HG03442 (cell line): ENCODE measurements at regions not wholly inside any gene's neighbourhood (a gene's known extent, or its start where the extent isn't known, plus 50 kb on each side); places are given as distances from the start of the nearest gene placed in this dataset.
A peak's percentile ranks its signal among the peaks of the same experiment; 100 is the strongest.
"Not testable (repeated sequence)": the region's sequence is repeated elsewhere in the genome, so short reads cannot be mapped to it uniquely, and the experiment has no call there.

Experiments used
- ATAC-seq: cut with Tn5 transposase; IDR thresholded peaks from one replicate; pipeline ENCODE4 v1.9.1; 2021; ENCODE audit warnings: mild to moderate bottlenecking, moderate library complexity; ENCODE audit not compliant: unreplicated experiment

- peak; percentile 72 for ATAC-seq
These were observed 57.5 kb upstream of the PLPPR5 start for GRCh38 chr1:99062192-99062591.

- ATAC-seq, result no peak
These were observed 64.5 kb upstream of the PLPPR5 start for GRCh38 chr1:99069146-99069545.

GRCh38 chr1:99078529-99078928 lies 73.9 kb upstream of the PLPPR5 start:
- not testable (repeated sequence) for ATAC-seq

GRCh38 chr1:99082366-99082765 lies 77.7 kb upstream of the PLPPR5 start:
- no peak for ATAC-seq

- ATAC-seq, result no peak
These were observed 78.7 kb upstream of the PLPPR5 start for GRCh38 chr1:99083338-99083737.

GRCh38 chr1:99084562-99084961 lies 79.9 kb upstream of the PLPPR5 start:
- ATAC-seq, result peak; percentile 56

- ATAC-seq, result no peak
These were observed 81.4 kb upstream of the PLPPR5 start for GRCh38 chr1:99086057-99086456.

GRCh38 chr1:99098589-99098988 lies 93.9 kb upstream of the PLPPR5 start:
- no peak for ATAC-seq

GRCh38 chr1:99106274-99106673 lies 101.6 kb upstream of the PLPPR5 start:
- ATAC-seq, result no peak

- no peak for ATAC-seq
These were observed 103.0 kb upstream of the PLPPR5 start for GRCh38 chr1:99107680-99108079.

- no peak for ATAC-seq
These were observed 105.7 kb upstream of the PLPPR5 start for GRCh38 chr1:99110140-99111041.

GRCh38 chr1:99115231-99115630 lies 110.6 kb upstream of the PLPPR5 start:
- no peak for ATAC-seq

- no peak for ATAC-seq
These were observed 114.5 kb upstream of the PLPPR5 start for GRCh38 chr1:99119188-99119587.

- no peak for ATAC-seq
These were observed 117.4 kb upstream of the PLPPR5 start for GRCh38 chr1:99122039-99122438.

- no peak for ATAC-seq
These were observed 119.3 kb upstream of the PLPPR5 start for GRCh38 chr1:99123936-99124335.

GRCh38 chr1:99131546-99131945 lies 126.9 kb upstream of the PLPPR5 start:
- no peak for ATAC-seq

- no peak for ATAC-seq
These were observed 129.3 kb upstream of the PLPPR5 start for GRCh38 chr1:99133756-99134500.

- no peak for ATAC-seq
These were observed 126.6 kb upstream of the PLPPR4 start for GRCh38 chr1:99137554-99138206.

GRCh38 chr1:99139876-99140275 lies 124.4 kb upstream of the PLPPR4 start:
- no peak for ATAC-seq

GRCh38 chr1:99146129-99146848 lies 118.0 kb upstream of the PLPPR4 start:
- ATAC-seq, result no peak

- ATAC-seq, result no peak
These were observed 114.3 kb upstream of the PLPPR4 start for GRCh38 chr1:99149952-99150351.
